ENCODE measurements at regions not wholly inside any gene's neighbourhood (a gene's known extent, or its start where the extent isn't known, plus 50 kb on each side); places are given as distances from the start of the nearest gene placed in this dataset.

DNA sequence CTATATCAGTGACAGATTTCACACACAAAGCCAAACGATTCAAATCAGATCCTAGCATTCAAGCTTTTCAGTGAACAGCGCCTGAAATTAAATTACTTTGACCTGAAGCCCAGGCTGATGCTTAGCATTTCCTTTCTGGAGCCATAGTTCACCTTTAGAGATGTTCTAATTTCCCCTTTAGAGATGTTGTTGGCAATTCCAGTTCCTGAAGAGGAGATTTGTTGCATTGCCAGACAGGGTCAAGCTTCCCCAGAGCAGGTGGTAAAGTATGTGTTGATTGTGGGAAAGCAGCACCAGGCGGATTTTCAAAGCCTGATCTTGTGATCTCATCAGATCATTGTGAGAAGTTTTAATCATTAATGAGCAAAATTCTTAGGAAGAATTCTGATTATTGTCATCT is 609.8 kb upstream of the KLF12 start:
- Histone ChIP-seq H3K36me3 (ENCODE audit: control insufficient read depth, insufficient read depth, low read length) (no peaks in the 10 kb centered on the region), H3K27me3 (ENCODE audit: control insufficient read depth, insufficient read depth, low read length) (no peaks in the 10 kb centered on the region), H3K4me3 (ENCODE audit: low read depth in 2 of 2, low read length in 2 of 2) (no peak overlapping the region), H3K4me1 (ENCODE audit: control insufficient read depth, insufficient read depth, low read length) (no peaks in the 10 kb centered on the region), H3K9me3 (ENCODE audit: control insufficient read depth, insufficient read depth, low read depth, low read length) (no peaks in the 10 kb centered on the region), H3K27ac (ENCODE audit: low read length) (no peak overlapping the region)
- intact Hi-C loops (cut with micrococcal nuclease; ENCODE audit: unreplicated experiment) (no loop called here), in situ Hi-C loops (cut with HindIII; ENCODE audit: low pct_unique_long_range_greater_than_20kb, low sequenced_read_pairs) (no loop called here)
- CTCF ChIA-PET = no interaction called here
- ATAC-seq (no peak), DNase-seq (ENCODE audit: low read depth, low spot score) (no peak)
- BruUV-seq (replicated peaks) = no TSS peak
- TF ChIP-seq, protein P1, sequence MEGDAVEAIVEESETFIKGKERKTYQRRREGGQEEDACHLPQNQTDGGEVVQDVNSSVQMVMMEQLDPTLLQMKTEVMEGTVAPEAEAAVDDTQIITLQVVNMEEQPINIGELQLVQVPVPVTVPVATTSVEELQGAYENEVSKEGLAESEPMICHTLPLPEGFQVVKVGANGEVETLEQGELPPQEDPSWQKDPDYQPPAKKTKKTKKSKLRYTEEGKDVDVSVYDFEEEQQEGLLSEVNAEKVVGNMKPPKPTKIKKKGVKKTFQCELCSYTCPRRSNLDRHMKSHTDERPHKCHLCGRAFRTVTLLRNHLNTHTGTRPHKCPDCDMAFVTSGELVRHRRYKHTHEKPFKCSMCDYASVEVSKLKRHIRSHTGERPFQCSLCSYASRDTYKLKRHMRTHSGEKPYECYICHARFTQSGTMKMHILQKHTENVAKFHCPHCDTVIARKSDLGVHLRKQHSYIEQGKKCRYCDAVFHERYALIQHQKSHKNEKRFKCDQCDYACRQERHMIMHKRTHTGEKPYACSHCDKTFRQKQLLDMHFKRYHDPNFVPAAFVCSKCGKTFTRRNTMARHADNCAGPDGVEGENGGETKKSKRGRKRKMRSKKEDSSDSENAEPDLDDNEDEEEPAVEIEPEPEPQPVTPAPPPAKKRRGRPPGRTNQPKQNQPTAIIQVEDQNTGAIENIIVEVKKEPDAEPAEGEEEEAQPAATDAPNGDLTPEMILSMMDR (IDR thresholded peaks at IDR 0.05) = no peak
- TF ChIP-seq POLR2AphosphoS5 (IDR thresholded peaks at IDR 0.05; ENCODE audit: low read depth, low read length) (no peak), SIN3A (IDR thresholded peaks at IDR 0.05; ENCODE audit: borderline replicate concordance, insufficient read depth, low read depth, low read length) (no peak), TCF7L2 (IDR thresholded peaks at IDR 0.05; ENCODE audit: low read depth, low read length) (no peak)
- TF ChIP-seq, protein P2, sequence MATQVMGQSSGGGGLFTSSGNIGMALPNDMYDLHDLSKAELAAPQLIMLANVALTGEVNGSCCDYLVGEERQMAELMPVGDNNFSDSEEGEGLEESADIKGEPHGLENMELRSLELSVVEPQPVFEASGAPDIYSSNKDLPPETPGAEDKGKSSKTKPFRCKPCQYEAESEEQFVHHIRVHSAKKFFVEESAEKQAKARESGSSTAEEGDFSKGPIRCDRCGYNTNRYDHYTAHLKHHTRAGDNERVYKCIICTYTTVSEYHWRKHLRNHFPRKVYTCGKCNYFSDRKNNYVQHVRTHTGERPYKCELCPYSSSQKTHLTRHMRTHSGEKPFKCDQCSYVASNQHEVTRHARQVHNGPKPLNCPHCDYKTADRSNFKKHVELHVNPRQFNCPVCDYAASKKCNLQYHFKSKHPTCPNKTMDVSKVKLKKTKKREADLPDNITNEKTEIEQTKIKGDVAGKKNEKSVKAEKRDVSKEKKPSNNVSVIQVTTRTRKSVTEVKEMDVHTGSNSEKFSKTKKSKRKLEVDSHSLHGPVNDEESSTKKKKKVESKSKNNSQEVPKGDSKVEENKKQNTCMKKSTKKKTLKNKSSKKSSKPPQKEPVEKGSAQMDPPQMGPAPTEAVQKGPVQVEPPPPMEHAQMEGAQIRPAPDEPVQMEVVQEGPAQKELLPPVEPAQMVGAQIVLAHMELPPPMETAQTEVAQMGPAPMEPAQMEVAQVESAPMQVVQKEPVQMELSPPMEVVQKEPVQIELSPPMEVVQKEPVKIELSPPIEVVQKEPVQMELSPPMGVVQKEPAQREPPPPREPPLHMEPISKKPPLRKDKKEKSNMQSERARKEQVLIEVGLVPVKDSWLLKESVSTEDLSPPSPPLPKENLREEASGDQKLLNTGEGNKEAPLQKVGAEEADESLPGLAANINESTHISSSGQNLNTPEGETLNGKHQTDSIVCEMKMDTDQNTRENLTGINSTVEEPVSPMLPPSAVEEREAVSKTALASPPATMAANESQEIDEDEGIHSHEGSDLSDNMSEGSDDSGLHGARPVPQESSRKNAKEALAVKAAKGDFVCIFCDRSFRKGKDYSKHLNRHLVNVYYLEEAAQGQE (IDR thresholded peaks at IDR 0.05; ENCODE audit: insufficient read depth in 1 of 2, low read depth in 2 of 2, low read length in 1 of 2) = no peak
- POLR2A ChIA-PET = no interaction called here

DNA sequence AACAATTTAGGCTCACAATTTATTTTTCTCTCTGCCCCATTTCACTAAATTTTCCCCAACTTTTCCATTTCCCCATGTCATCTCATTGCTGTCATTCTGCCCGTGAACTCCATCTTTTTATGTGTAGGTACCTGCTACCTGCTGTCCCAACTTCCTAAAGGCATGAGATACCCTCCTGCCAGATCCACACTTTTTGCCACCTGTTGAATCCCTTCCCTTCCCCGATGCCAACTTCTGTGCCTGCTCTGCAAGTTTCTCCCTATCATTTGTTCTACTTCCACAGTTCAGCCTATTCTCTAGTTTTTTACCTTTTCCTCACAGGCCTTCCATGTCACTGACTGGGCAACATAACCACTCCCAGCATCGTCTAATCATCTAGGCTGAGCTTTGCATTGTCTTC is 607.5 kb upstream of the KLF12 start:
- TF ChIP-seq, protein P2 (IDR thresholded peaks at IDR 0.05; ENCODE audit: insufficient read depth in 1 of 2, low read depth in 2 of 2, low read length in 1 of 2) = no peak
- TF ChIP-seq TCF7L2 (IDR thresholded peaks at IDR 0.05; ENCODE audit: low read depth, low read length) = no peak
- TF ChIP-seq SIN3A (IDR thresholded peaks at IDR 0.05; ENCODE audit: borderline replicate concordance, insufficient read depth, low read depth, low read length) = no peak
- no peak for TF ChIP-seq POLR2AphosphoS5 (IDR thresholded peaks at IDR 0.05; ENCODE audit: low read depth, low read length)
- TF ChIP-seq, protein P1 (IDR thresholded peaks at IDR 0.05) = no peak
- Histone ChIP-seq H3K4me1 (ENCODE audit: control insufficient read depth, insufficient read depth, low read length) (no peaks in the 10 kb centered on the region), H3K36me3 (ENCODE audit: control insufficient read depth, insufficient read depth, low read length) (no peaks in the 10 kb centered on the region), H3K9me3 (ENCODE audit: control insufficient read depth, insufficient read depth, low read depth, low read length) (no peaks in the 10 kb centered on the region), H3K27me3 (ENCODE audit: control insufficient read depth, insufficient read depth, low read length) (no peaks in the 10 kb centered on the region), H3K27ac (ENCODE audit: low read length) (no peak overlapping the region), H3K4me3 (ENCODE audit: low read depth in 2 of 2, low read length in 2 of 2) (no peak overlapping the region)
- BruUV-seq (replicated peaks) = no TSS peak
- intact Hi-C loops (cut with micrococcal nuclease; ENCODE audit: unreplicated experiment) (no loop called here), in situ Hi-C loops (cut with HindIII; ENCODE audit: low pct_unique_long_range_greater_than_20kb, low sequenced_read_pairs) (no loop called here)
- ChIA-PET POLR2A (no interaction called here), CTCF (no interaction called here)
- no peak for ATAC-seq
- DNase-seq (ENCODE audit: low read depth, low spot score) = no peak

Measured in Panc1 (cell line).